Breast epithelium (tissue), 4 donors: ENCODE measurements at regions not wholly inside any gene's neighbourhood (a gene's known extent, or its start where the extent isn't known, plus 50 kb on each side); places are given as distances from the start of the nearest gene placed in this dataset.

ENCODE experiments used
- DNase-seq, 2 donors: peaks; one replicate each; pipeline ENCODE4 v3.0.0-alpha.2; 2019; ENCODE audit warnings: low spot score in 2 of 2
- H3K27ac ChIP-seq, 2 donors: fragments of 200-600 bp; sonication (generic) in 1 of 2; one replicate each; pipeline ENCODE4 v1.5.1; 2016 to 2019; ENCODE audit warnings: mild to moderate bottlenecking in 1 of 2
- H3K27me3 ChIP-seq, 2 donors: fragments of 200-600 bp; sonication (generic) in 1 of 2; one replicate each; pipeline versions ENCODE4 v1.5.1 to v1.6.0; 2017 to 2019; ENCODE audit warnings: control low read depth in 1 of 2, mild to moderate bottlenecking in 1 of 2
- H3K36me3 ChIP-seq: fragments of 200-600 bp; one replicate; pipeline ENCODE4 v1.5.1; 2019
- H3K4me1 ChIP-seq, 2 donors: fragments of 200-600 bp; sonication (generic); one replicate each; pipeline ENCODE4 v1.5.1; 2016 to 2019; ENCODE audit warnings: control low read depth in 1 of 2
- H3K4me3 ChIP-seq, 3 donors: fragments of 200-600 bp; sonication (generic); 1 replicate in 2 of 3; 2 replicates in 1 of 3; pipeline ENCODE4 v1.5.1; 2016 to 2019; ENCODE audit warnings: mild to moderate bottlenecking in 3 of 3, moderate library complexity in 2 of 3
- H3K9me3 ChIP-seq, 2 donors: fragments of 200-600 bp; sonication (generic) in 1 of 2; one replicate each; pipeline ENCODE4 v1.5.1; 2016 to 2019; ENCODE audit warnings: control low read depth in 1 of 2
- POLR2A ChIP-seq: fragments of 450-650 bp; IDR thresholded peaks from one replicate; pipeline ENCODE4 v1.6.1; 2016; ENCODE audit warnings: antibody characterized with exemption, mild to moderate bottlenecking, moderate library complexity
- POLR2AphosphoS5 ChIP-seq, 3 donors: sonication (generic); formaldehyde crosslinking; IDR thresholded peaks; one replicate each; pipeline ENCODE4 v1.6.1; 2017; ENCODE audit warnings: antibody characterized with exemption in 3 of 3
- intact Hi-C: fragments of 100-400 bp; cut with DNase I; formaldehyde crosslinking; loops from one replicate; pipeline ENCODE4 v1.15.1; 2023; ENCODE audit warnings: low total_unique reads
- TF ChIP-seq, protein P1 (sequence below), 3 donors: fragments of 450-650 bp; IDR thresholded peaks; one replicate each; pipeline ENCODE4 v1.5.1; 2016 to 2017; ENCODE audit warnings: antibody characterized with exemption in 3 of 3, mild to moderate bottlenecking in 3 of 3, moderate library complexity in 3 of 3

GRCh38 chr11:43626798-43627197, 53.7 kb upstream of the HSD17B12 start:
- Histone ChIP-seq H3K27ac (no peak overlapping the region), H3K27me3 (peaks cover 0 to 28% of the 10 kb centered on the region in 2 donors), H3K4me3 (no peak overlapping the region), H3K9me3 (no peaks in the 10 kb centered on the region), H3K36me3 (no peaks in the 10 kb centered on the region), H3K4me1 (no peaks in the 10 kb centered on the region)
- DNase-seq: no peak
- no peak for TF ChIP-seq POLR2AphosphoS5 (IDR thresholded peaks at IDR 0.05)
- no peak for TF ChIP-seq POLR2A
- TF ChIP-seq, protein P1, sequence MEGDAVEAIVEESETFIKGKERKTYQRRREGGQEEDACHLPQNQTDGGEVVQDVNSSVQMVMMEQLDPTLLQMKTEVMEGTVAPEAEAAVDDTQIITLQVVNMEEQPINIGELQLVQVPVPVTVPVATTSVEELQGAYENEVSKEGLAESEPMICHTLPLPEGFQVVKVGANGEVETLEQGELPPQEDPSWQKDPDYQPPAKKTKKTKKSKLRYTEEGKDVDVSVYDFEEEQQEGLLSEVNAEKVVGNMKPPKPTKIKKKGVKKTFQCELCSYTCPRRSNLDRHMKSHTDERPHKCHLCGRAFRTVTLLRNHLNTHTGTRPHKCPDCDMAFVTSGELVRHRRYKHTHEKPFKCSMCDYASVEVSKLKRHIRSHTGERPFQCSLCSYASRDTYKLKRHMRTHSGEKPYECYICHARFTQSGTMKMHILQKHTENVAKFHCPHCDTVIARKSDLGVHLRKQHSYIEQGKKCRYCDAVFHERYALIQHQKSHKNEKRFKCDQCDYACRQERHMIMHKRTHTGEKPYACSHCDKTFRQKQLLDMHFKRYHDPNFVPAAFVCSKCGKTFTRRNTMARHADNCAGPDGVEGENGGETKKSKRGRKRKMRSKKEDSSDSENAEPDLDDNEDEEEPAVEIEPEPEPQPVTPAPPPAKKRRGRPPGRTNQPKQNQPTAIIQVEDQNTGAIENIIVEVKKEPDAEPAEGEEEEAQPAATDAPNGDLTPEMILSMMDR (IDR thresholded peaks at IDR 0.05): no peak
- intact Hi-C loops: no loop called here
